GM12872 (cell line): ENCODE measurements at regions not wholly inside any gene's neighbourhood (a gene's known extent, or its start where the extent isn't known, plus 50 kb on each side); places are given as distances from the start of the nearest gene placed in this dataset.

Experiments
- TF ChIP-seq, protein P1 (sequence below): IDR thresholded peaks from 3 replicates; pipeline ENCODE4 v1.5.1; 2011; ENCODE audit warnings: low read depth, mild to moderate bottlenecking, low read length, moderate library complexity; ENCODE audit not compliant: insufficient read depth

DNA sequence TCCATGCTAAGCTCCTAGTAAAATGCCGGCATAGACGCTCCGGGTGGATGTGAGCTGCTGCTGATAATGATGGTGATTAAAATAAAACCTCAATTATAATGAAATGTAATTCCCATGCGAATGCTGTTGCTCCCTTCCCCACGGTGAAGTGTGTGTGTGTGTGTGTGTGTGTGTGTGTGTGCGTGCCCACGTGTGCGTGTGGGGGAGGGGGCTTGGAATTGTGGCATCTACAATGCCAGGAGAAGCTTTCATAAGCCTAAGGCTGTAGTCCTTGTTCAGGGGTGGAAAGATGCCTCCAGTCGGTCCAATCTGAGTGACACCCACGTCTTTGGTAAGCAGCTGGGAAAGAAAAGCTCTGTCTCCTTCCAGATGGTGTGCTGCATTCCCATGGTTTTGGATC, 137.9 kb downstream of the CDH26 start:
- TF ChIP-seq, protein P1, sequence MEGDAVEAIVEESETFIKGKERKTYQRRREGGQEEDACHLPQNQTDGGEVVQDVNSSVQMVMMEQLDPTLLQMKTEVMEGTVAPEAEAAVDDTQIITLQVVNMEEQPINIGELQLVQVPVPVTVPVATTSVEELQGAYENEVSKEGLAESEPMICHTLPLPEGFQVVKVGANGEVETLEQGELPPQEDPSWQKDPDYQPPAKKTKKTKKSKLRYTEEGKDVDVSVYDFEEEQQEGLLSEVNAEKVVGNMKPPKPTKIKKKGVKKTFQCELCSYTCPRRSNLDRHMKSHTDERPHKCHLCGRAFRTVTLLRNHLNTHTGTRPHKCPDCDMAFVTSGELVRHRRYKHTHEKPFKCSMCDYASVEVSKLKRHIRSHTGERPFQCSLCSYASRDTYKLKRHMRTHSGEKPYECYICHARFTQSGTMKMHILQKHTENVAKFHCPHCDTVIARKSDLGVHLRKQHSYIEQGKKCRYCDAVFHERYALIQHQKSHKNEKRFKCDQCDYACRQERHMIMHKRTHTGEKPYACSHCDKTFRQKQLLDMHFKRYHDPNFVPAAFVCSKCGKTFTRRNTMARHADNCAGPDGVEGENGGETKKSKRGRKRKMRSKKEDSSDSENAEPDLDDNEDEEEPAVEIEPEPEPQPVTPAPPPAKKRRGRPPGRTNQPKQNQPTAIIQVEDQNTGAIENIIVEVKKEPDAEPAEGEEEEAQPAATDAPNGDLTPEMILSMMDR, result no peak

DNA sequence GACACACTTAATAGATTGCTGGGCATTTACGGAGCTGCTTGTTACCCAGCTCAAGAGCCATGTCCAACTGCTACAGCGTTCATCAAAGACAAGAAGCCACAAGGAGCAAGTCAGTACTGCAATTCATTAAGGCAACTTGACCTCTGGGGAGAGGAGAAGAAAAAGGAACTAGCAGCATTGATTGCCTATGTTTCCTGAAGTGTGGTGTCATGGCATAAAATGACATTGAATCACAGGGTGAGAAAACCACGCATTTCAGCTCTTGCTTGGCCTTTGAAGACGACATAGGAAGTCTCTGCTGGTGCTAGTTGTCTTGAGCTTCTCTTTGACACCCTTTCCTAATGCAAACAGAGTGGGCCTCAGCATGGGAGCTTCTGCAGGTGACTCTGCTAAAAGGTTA, 139.1 kb downstream of the CDH26 start:
- TF ChIP-seq, protein P1, result no peak

DNA sequence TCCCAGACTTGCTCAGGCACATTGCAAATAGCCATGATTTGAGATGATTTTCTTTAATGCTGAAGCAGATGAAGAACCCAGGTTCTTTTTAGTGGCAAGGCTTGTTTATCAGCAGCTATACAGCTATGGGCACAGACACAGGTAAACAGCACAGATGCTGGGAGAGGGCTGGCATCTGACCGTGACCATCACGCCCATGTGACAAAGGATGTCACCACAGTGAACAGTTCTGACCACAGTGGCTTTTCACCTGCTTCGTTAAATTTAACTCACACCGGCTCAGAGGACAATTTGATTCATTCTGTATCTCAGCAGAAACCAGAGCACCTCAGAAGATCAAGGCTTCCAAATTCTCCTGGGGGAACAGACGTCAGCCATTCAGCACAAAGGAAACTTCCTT, 142.6 kb downstream of the CDH26 start:
- TF ChIP-seq, protein P1, result no peak

DNA sequence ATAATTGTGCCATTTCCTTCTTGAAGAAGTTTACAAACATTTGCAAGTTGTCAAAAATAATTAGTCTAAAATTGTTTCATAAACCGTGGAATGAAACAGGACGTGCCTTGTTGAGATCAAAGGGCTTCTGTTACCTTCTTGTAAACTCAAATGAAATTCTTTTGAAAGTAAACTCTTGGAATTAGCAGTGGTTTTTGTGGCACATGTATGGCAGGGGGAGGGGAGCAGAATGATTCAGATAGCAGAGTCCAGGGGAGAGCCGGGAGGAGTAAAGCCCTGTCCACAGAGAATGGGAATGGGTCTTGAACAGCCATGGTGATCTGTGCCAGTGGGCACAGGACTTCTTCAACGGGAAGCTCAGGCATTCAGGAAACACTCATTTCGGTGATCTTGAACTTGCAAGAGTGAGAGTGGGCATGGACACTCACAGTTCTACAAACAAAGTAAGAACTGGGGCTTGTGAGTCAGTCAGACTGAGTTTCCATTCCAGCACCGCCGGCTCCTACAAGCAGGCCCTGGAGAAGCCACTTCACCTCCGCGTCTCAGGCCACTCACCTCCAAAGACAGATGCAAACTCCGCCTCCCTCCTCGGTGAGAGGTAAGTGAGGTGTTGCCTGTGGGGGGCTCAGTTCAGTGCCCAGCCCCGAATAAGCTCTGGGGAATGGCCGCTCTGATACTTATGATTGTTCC, 143.1 kb downstream of the CDH26 start:
- TF ChIP-seq, protein P1, result no peak

DNA sequence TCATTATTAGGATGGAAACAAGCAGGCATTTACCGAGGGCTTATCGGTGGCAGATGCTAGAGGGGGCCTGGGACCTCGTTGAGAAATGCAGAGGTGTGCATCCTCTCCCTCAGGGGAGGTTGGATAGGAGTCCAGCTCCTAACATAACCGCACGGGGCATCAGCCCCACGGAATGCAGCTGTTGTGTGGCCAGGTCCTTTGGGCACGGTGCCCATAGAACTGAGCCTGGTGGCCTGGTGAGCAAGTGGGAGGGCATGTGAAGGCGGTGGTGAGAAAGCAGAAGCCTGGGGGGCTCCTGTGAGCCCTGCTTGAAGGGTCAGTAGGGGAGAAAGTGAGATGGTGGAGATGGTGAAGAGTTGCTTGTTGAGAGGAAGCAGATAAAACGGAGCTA, 143.7 kb downstream of the CDH26 start:
- TF ChIP-seq, protein P1, result no peak

DNA sequence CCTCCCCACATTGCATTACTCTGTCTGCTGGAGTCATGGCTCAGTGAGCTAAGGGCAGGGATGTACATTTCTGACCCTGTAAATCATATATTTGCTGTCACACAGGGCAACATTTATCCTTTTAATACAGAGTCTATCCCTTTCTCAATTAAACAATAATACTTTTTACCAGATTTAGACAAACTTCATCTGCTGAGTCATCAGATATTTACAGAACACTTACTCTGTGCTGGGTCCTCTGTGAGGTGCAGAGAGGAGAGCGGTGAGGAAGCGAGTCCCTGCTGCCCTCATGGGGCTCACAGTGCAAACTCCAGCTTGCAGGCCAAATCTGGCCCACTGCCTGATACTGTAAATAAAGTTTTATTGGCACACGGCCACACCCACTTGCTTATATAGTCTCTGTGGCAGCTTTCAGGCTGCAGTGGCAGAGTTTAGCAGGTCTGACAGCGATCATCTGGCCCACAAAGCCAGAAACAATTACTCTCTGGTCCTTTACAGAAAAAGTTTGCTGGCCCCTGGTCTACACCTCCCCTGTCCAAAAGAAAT, 144.5 kb downstream of the CDH26 start:
- TF ChIP-seq, protein P1, result no peak

DNA sequence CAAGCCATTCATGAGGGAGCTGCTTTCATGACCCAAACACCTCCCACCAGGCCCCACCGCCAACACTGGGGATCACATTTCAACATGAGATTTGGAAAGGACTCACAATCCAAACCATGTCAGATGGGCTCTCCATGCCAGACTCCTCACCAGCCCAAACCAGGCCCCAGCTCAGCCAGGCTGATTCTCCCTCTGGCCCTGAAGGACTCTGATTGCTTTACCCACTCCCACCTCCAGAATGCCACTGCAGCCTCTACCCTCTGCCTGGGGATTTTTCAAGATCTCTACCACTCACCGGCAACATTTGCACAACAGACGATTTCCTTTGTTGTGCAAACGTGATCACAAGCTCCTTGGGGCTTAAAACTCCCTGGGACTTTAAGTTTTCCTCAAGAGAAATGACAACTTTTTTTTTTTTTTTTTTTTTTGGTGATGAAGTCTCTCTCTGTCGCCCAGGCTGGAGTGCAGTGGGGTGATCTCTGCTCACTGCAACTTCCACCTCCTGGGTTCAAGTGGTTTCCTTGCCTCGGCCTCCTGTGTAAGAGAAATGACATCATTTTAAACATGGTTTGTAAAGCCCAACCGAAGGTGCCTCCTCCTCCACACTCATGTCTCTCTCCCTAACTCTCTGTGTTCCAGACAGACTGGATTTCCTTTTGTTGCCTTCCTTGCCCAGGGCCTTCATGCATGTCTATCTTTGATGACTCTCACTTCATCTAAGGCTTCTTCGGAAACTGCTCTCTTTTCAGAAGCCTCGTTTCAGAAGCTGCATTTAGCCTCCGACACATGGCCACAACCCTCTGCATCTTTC, 147.0 kb downstream of the CDH26 start:
- TF ChIP-seq, protein P1, result no peak
